ENCODE measurements at regions not wholly inside any gene's neighbourhood (a gene's known extent, or its start where the extent isn't known, plus 50 kb on each side); places are given as distances from the start of the nearest gene placed in this dataset.
"Not testable (repeated sequence)": the region's sequence is repeated elsewhere in the genome, so short reads cannot be mapped to it uniquely, and the experiment has no call there.

DNA sequence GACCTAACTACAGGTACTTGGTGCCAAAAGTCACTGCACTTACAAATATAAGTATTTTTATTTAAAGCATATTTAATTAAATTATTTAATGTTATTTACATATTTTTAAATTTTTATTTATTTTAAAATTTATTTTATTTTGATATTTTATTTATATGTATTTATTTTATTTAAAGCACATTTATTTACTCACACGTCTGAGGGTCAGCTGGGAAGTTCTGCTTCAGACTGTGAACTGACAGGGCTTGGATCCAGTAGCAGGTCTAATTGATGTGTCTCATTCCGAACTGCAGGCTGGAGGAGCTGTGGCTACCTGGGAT lies 392.5 kb downstream of the GBA3 start:
- DNase-seq (ENCODE audit: low read depth in 2 of 2), result no peak

DNA sequence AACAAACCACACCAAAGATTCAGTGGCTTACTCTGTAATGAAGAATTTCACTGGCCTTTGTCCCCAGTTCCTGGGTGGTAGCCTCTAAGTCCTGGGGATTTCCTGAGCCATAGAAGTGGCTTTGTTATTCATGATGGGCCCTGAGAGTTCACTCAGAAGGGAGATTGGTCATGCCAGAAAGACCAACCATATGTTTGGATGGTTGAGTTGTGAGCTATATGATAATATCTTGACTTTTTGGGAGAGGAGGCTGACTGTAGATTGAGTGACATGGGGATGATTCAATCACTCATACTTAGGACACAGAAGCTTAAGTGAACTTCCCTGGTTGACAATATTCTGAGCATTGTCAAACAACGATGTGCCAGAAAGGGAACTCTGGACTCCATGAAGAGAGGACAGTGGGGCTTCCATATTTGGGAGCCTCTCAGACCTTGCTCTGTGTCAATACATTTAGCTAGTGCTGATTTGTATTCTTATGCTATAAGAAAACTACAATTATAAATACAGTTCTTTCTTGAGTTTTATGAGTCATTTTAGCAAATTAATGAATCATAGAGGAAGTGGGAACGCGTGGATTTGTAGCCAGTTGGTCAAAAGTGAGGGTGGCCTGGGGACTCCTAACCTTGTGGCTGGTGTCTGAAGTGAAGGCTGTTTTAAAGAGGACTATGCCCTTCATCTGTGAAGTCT lies 392.0 kb downstream of the GBA3 start:
- no peak for DNase-seq (ENCODE audit: low read depth in 2 of 2)

DNA sequence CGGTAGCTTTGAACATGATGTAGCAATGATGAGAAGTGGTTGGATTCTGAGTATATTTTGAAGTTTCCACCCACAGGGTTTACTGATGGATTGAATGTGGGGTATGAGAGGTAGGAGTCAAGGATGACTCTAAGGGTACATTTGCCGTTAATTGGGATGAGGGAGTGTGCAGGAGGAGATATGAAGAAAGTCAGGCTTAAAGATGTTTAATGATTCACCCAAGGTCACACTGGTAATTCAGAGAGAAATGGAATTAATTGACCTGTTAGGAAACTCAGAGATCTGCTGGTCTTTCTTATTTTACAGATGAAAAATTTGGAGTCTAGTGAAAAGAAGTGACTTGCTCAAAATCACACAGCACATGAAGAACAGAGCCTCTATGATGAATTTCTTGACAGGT lies 390.7 kb downstream of the GBA3 start:
- DNase-seq (ENCODE audit: low read depth in 2 of 2), result no peak

DNA sequence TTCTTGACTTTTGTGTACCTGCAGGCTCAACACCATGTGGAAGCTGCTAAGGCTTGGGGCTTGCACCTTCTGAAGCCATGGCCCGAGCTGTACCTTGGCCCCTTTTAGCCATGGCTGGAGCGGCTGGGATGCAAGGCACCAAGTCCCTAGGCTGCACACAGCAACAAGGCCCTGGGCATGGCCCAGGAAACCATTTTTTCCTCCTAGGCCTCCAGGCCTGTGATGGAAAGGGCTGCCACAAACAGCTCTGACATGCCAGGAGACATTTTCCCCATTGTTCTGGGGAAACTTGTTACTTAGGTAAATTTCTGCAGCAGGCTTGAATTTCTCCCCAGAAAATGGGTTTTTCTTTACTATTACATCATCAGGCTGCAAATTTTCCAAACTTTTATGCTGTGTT lies 387.4 kb downstream of the GBA3 start:
- DNase-seq (ENCODE audit: low read depth in 2 of 2), result not testable (repeated sequence)

DNA sequence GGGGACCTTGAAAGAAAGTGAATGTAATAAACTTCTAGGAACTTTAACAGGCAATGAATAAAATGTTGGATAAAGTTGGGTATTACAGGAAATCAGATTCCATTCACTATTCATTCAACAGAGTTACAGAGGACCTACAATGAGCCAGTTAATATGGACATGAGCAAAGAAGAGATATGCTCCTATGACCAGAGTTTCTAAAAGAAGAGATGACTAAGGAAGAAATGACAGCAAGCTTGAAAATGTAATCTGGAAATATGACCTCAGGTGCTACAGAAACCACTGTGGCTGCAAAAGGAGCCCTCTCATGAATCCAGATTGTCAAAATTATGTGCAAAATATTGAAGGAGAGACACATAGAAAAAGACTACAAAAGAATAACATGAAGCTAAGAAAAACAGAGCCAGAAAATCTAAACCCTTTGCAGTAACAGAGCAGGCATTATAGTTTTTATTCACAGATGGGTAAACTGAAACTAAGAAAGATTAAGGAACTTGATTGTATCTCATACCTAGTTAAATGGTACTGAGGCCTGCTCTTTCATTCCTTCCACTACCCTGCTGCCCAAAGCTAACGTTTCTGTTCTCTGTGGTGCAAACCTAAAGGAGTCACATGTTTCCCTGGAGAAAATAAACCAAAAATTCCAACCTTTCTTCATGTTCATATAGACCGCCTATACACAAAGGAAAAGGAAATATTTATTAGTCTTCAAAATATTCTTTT lies 378.3 kb downstream of the GBA3 start:
- no peak for DNase-seq (ENCODE audit: low read depth in 2 of 2)

DNA sequence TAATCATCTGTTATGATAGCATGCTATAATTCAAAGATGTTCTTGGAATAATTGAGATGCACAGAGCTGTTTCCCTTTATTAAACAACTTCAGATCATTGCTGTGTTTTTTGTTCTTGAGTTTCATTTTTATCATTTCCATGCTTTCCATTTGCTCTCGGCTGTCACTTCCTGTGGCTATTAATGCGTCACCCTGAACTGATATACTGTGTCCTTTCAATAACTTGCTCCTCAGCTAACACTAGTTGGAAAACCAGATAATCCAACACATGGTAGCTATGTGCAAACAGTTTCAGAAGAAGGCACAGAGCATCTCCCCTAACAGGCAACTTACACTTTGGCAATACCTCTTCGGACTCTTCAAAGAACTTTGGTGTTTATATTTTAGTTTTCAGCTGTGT lies 376.0 kb downstream of the GBA3 start:
- no peak for DNase-seq (ENCODE audit: low read depth in 2 of 2)

DNA sequence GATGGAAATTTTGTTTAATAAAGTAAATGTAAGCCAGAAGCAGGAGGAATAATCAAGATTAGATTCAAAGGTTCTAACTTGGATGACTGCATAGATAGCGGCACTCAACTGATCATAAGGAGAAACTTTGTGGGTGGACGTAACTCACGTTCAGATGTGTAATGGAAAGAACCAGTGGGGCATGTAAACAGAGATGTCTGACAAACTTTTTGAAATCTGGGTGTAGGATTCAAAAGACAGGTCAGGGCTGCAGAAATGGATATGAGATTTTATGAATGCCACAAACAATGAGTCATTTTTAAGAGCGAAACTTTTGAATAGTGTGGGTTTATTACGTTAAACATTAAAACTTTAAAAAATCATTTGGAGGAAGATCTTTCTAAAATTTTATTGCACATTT lies 375.6 kb downstream of the GBA3 start:
- DNase-seq (ENCODE audit: low read depth in 2 of 2), result no peak

DNA sequence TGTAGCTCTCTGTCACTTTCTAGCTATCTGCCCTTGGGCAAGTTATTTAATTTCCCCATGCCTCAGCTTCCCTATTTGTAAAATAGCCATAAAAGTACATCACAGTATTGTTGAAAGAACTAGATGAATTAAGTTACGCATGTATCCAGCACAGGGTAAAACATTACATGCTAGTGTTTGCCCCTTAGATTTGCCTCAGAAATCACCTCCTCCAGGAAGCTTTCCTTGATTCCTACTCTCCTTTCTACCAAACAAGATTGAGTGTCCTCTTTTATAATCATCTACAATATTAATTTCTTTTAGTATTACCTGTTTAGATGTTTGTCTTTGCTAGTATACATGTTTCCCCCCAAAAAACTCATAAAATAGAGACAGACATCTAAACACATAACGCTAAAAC lies 369.5 kb downstream of the GBA3 start:
- no peak for DNase-seq (ENCODE audit: low read depth in 2 of 2)

DNA sequence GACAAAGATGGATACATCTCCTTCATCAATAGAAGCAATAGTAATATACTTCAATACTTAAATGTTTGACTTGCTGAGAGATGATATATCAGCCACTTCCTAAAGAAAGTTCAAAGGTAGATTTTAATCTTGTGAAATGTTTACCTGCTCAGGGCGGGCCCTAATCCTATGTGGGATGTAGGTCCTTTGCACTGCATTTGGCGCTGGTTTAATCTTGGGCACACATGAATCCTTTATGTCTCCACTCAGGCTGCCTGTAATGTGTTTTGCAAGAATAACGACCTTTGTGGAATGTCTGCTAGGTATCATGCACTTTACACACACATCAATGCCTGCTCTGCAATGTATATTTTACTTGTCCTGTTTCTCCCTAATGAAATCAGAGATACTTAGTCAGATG lies 368.7 kb downstream of the GBA3 start:
- DNase-seq (ENCODE audit: low read depth in 2 of 2), result no peak

DNA sequence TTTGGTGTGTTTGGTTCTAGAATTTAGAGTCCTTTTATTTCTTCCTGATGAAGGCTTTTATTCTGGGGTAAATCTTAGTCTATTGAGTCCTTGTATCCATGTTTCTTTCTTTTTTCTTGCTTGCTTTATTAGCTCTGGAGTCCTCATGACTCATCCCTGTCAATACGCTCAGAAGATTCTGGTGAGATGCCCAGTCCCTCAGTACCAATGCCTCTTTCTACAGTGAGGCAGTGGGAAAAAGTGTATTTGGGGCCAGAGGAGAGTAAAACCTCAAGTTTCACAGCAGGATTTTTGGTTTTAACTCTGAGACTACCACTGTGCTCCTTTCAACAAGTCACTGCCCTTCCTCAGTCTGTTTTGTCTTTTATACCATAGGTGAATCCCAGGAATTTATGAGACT lies 368.0 kb downstream of the GBA3 start:
- no peak for DNase-seq (ENCODE audit: low read depth in 2 of 2)

DNA sequence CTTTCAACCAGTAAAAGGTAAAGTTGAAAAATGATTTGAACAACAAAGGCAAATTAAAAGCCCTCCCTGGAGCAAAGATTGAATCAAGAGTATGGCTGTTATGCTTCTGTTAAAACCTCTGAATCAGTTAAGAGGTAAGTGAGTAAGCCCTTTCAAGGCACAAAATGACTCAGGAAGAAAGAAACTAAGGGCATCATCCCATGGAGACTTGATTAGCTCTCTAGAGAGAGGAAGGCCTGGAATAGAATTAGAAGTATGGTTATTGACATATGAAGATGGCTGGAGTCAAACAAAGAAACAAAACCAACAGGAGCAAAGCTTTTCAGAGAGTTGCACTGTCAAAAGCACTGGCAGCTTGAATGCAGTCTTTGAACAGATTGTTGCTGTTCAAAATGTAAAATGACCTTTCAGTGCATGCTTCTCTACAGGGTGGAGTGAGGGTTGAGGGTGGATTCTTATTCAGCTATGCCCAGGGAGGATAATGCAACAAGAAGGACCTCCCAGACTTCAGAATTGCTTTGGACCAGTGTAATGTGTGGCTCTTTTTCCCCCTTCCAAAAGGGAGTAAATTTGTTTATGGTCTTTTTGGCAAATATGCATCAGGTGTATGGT lies 365.5 kb downstream of the GBA3 start:
- DNase-seq (ENCODE audit: low read depth in 2 of 2), result no peak

DNA sequence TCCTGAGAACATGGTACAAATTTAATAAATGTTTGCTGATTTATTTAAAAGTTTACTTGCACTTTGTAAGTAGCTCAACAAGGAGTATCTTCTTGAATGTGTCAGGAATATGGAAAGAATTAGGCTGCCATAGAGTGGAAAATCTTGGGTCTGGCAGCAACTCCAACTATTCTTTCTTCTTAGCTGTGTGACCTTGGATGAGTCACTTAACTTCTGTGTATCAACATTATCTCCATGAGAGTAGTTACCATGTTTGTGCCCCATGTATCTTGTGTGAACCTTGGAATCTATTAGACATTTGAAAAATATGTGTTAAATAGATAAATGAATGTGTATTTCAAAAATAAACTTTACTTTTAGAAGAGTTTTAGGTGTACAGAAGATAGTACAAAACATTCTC lies 348.8 kb downstream of the GBA3 start:
- DNase-seq (ENCODE audit: low read depth in 2 of 2), result no peak

DNA sequence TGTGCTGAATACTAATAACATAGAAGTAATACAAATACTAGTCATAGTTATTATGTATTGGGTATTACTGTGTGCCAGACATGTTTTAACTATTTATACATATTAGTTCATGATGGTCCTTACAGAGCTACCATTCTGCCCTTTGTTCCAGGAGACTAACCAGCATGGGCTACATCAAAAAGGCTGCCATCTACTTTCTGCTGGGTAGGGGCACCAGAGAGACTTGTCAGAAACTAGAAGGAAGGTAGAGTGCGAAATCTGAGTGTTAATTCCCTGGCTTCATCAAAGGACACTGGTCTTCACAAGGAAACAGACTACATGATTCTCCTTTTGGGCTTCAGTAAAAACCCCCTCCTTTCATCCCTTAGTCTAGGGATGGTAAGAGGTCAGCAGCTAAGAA lies 347.8 kb downstream of the GBA3 start:
- DNase-seq (ENCODE audit: low read depth in 2 of 2), result no peak

DNA sequence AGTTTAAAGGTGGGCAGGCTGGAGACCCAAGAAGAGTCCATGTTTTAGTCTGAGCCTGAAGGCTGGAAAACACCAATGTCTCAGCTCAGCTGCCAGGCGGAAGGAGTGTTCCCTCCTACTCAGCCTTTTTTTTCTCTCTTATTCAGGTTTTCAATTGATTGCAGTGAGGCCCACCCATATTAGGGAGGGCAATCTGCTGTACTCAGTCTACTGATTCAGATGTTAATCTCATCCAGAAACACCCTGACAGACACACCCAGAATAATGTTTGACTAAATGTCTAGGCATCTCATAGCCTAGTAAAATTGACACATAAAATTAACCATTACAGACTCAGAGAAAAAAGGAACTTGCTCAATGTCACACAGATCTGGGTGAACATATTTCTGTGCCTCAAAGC lies 347.1 kb downstream of the GBA3 start:
- DNase-seq (ENCODE audit: low read depth in 2 of 2), result no peak

DNA sequence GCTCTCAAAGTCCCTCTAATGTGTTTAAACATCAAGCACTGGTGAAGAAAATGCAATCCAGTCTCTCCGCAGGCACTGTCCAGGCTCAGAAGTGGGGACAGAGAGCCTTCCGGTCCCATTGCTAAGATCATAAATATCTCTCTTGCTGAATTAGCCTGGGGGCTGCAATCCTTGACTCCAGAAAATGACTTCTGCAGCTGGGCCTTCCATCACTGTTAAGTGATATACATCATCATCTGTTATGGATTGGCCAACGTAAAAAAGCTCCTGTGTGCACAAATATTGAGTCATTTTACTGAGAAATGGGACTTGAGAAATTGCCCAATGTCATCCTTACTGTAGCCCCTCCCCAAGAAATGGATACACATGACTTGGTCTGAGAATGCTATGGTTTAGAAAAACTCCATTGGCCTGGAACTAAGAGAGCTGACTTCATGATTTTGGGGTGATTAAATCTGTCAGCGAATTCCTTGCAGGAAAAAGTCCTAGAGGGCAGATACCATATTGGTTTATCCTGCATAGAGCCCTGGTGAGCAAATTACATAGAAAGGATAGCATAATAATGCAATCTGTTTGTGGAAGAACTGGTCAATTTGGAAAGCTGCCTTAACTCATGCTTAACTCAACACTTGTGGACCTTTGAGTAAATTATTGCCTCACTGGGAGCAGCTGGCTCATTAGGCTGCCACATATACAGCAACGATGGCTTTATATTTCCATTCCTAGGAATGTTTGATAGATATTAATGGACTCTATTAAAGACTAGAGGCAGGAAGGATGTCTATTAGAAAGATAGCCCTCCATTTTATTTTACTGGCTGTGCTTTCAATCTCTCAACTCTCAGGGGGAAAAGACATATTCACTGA lies 346.1 kb downstream of the GBA3 start:
- DNase-seq (ENCODE audit: low read depth in 2 of 2), result no peak

DNA sequence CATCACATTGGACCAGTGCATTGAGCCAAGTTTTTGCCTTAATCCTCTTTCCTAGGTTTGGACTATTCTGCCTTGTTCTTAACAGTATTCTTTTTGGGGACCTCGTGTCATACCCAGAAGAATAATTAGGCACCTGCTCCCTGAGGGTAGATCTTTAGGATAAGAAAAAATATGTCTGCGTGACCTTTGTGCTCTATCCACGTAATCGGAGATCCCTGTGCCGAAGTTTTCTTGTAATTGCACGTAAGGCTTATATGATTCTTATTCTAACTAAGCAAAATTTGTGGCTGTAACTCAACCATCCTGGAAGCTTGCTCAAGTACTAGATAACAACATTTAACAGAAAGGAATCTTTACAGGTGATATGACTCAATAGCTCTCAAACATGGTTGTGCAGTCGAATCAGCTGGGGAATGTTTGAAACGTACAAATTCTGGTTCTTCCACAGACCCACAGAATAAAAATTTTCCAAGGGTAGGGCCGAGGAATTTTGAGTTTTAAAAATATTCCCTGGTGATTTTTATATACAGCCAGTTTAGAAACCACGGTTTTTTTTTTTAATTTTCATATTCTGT lies 344.3 kb downstream of the GBA3 start:
- no peak for DNase-seq (ENCODE audit: low read depth in 2 of 2)

DNA sequence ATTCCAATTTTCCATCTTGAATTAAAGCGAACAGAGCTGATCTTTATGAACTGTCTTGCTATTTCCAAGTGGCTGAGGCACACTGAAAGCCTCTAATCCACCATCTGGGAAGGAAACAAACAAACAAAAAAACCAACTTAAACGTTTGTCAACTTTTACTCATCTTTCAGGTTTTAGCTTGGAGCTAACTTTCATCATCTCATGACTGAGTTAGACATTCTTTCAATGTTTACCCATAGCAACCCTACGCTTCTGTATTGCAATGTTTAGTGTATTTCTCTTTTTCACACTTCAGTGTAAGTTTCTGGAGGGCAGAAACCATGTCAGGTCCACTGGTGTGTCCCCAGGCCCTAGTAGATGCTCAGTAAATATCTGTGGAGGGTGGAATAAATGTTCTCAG lies 343.8 kb downstream of the GBA3 start:
- DNase-seq (ENCODE audit: low read depth in 2 of 2), result no peak

DNA sequence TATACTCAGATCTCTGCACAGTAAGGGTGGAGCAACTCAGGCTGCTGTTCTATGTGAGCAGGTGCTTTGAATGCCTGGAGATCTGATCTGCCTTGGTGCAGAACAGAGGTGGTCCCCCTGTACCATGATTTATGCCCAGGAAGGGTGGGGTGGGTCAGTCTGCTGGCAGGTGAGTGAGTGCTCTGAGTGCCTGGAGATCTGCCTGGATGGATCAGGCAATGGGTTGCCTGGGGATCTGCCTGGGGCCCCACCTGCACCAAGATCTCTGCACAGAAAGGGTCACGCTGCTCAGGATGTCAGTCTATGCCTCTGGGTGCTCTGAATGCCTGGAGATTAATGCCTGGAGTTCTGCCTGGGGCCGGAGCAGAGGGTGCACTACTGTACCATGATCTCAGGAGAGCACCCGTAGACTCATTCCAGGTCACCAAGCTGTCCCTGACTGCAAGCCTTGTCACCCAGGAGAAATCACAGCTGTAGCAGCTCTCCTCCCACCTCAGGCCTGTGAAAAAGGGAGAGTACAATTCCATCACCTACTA lies 342.9 kb downstream of the GBA3 start:
- DNase-seq (ENCODE audit: low read depth in 2 of 2), result no peak

DNA sequence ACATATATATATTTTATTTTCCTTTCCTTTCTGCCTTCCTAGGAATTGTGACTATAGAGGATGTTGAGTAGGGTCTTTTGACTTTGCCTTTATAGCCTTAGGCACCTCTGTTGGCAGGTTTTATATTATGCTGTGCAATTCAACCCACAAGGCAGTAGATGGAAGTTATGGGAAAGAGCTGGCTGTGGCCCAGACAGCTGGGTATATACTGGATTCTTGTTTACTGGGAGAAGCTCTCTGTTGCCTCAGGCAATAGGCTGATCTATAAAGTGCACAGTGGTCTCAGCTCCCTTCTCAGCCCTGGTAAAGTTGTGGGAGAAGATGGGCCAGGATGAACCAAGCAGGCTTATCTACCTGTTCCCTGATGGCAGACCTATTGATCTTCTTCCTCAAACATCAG lies 342.0 kb downstream of the GBA3 start:
- no peak for DNase-seq (ENCODE audit: low read depth in 2 of 2)

DNA sequence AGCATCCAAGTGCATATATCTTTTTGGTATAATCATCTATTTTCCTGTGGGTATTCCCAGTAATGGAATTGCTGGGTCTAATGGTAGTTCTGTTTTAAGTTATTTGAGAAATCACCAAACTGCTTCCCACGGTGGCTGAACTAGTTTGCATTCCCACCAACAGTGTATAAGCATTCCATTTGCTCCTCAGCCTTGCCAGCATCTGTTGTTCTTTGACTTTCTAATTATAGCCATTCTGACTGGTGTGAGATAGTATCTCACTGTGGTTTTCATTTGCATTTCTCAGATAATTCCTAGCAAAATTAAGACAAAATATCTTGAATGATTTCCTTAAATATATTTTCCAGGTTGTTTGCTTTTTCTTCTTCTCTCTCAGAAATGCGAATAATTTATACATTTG lies 341.1 kb downstream of the GBA3 start:
- no peak for DNase-seq (ENCODE audit: low read depth in 2 of 2)

DNA sequence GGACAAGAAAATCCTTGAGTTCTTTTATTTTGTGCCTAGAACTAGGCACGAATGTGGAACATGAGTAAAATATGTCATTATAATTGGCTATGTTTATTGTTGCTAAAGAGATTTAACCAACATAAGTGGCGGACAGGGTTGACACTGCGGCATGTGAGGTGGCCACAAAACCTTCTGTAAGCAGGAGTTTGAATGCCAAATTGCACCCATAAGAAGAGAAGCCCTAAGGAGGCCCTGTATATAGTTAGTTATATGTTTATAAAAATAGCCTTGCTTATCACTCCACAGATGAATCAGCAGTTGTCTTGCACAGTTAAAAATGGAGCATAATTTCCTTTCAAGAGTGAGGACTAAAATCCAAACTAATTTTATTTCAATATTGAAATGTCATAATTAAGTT lies 336.1 kb downstream of the GBA3 start:
- DNase-seq (ENCODE audit: low read depth in 2 of 2), result no peak

DNA sequence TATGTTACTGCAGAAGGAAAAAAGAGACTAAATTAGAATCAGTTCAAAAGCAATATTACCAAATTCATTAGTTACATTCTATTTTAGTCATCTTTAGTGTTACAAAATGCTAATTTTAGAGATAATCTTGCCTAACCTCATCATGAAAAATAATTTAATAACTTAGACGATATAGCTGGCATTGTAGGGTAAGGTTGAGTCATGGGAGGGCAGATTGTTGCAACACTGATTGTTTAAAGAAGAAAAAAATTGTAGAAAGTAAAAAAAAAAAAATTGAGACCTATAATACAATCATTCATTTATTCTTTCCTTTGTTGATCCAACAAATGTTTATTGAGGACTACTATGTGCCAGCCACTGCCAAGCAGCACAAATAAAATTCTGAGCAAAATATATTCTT lies 330.9 kb downstream of the GBA3 start:
- DNase-seq (ENCODE audit: low read depth in 2 of 2), result no peak

Measured in activated CD4-positive, alpha-beta T cell treated with anti-CD3 and anti-CD28 coated beads for 24 hours (primary cell).